ENCODE measurements at regions not wholly inside any gene's neighbourhood (a gene's known extent, or its start where the extent isn't known, plus 50 kb on each side); places are given as distances from the start of the nearest gene placed in this dataset.

GRCh38 chrX:112247714-112248113 lies 165.1 kb upstream of the TRPC5 start:
- TF ChIP-seq, protein P1, sequence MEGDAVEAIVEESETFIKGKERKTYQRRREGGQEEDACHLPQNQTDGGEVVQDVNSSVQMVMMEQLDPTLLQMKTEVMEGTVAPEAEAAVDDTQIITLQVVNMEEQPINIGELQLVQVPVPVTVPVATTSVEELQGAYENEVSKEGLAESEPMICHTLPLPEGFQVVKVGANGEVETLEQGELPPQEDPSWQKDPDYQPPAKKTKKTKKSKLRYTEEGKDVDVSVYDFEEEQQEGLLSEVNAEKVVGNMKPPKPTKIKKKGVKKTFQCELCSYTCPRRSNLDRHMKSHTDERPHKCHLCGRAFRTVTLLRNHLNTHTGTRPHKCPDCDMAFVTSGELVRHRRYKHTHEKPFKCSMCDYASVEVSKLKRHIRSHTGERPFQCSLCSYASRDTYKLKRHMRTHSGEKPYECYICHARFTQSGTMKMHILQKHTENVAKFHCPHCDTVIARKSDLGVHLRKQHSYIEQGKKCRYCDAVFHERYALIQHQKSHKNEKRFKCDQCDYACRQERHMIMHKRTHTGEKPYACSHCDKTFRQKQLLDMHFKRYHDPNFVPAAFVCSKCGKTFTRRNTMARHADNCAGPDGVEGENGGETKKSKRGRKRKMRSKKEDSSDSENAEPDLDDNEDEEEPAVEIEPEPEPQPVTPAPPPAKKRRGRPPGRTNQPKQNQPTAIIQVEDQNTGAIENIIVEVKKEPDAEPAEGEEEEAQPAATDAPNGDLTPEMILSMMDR (IDR thresholded peaks at IDR 0.05): no peak
- TF ChIP-seq ZFX (IDR thresholded peaks at IDR 0.05; ENCODE audit: borderline replicate concordance): no peak
